DND-41 (cell line): ENCODE measurements at regions not wholly inside any gene's neighbourhood (a gene's known extent, or its start where the extent isn't known, plus 50 kb on each side); places are given as distances from the start of the nearest gene placed in this dataset.
"Not testable (repeated sequence)": the region's sequence is repeated elsewhere in the genome, so short reads cannot be mapped to it uniquely, and the experiment has no call there.

Experiments used
- ATAC-seq: fragments of 200-7000 bp; cut with Tn5 transposase; 3 replicates; pipeline ENCODE4 v1.9.1; 2021; ENCODE audit warnings: low read depth; ENCODE audit not compliant: insufficient read depth
- DNase-seq: peaks from one replicate; pipeline ENCODE4 v3.0.0-alpha.2; 2020
- H2AFZ ChIP-seq: 2 replicates; pipeline ENCODE4 v1.6.0; 2012; ENCODE audit warnings: low read depth, low read length
- H3K27ac ChIP-seq: 2 replicates; pipeline ENCODE4 v1.5.1; 2012; ENCODE audit warnings: low read length, inconsistent platforms
- H3K27me3 ChIP-seq: fragments of 200-600 bp; sonication (generic); 2 replicates; pipeline ENCODE4 v1.6.0; 2012; ENCODE audit warnings: low read length, mild to moderate bottlenecking, inconsistent platforms; ENCODE audit not compliant: insufficient read depth, poor library complexity
- H3K36me3 ChIP-seq: 2 replicates; pipeline ENCODE4 v1.5.1; 2012; ENCODE audit warnings: low read length, inconsistent platforms; ENCODE audit not compliant: insufficient read depth
- H3K4me1 ChIP-seq: 2 replicates; pipeline ENCODE4 v1.5.1; 2012; ENCODE audit warnings: mild to moderate bottlenecking, low read length; ENCODE audit not compliant: insufficient read depth
- H3K4me2 ChIP-seq: 2 replicates; pipeline ENCODE4 v1.6.0; 2012; ENCODE audit warnings: mild to moderate bottlenecking, moderate library complexity, low read length, inconsistent platforms; ENCODE audit not compliant: insufficient read depth
- H3K4me3 ChIP-seq, 2 experiments: fragments of 200-600 bp in 1 of 2; shearing (Covaris generic) in 1 of 2; 2 replicates each; pipeline ENCODE4 v1.5.1; 2012 to 2016; ENCODE audit warnings: inconsistent platforms in 2 of 2, low read length in 2 of 2, mild to moderate bottlenecking in 2 of 2, low read depth in 1 of 2, moderate library complexity in 1 of 2
- H3K79me2 ChIP-seq: 2 replicates; pipeline ENCODE4 v1.6.0; 2012; ENCODE audit warnings: low read length, inconsistent platforms; ENCODE audit not compliant: insufficient read depth
- H3K9ac ChIP-seq: 2 replicates; pipeline ENCODE4 v1.6.0; 2012; ENCODE audit warnings: low read depth, mild to moderate bottlenecking, inconsistent platforms, low read length, moderate library complexity
- H3K9me3 ChIP-seq: 2 replicates; pipeline ENCODE4 v1.5.1; 2012; ENCODE audit warnings: low read length, moderate library complexity, mild to moderate bottlenecking, inconsistent platforms; ENCODE audit not compliant: insufficient read depth, severe bottlenecking
- H4K20me1 ChIP-seq: 2 replicates; pipeline ENCODE4 v1.6.0; 2012; ENCODE audit warnings: low read length; ENCODE audit not compliant: insufficient read depth
- EZH2 ChIP-seq: IDR thresholded peaks from 3 replicates; pipeline ENCODE4 v1.6.1; 2012; ENCODE audit warnings: borderline replicate concordance, low read depth, mild to moderate bottlenecking, moderate library complexity, low read length, inconsistent platforms; ENCODE audit not compliant: severe bottlenecking
- TF ChIP-seq, protein P1 (sequence below): IDR thresholded peaks from 2 replicates; pipeline ENCODE4 v1.5.1; 2012; ENCODE audit warnings: borderline replicate concordance, low read length, moderate library complexity, mild to moderate bottlenecking; ENCODE audit not compliant: poor library complexity, severe bottlenecking; ENCODE audit errors: extremely low read depth

DNA sequence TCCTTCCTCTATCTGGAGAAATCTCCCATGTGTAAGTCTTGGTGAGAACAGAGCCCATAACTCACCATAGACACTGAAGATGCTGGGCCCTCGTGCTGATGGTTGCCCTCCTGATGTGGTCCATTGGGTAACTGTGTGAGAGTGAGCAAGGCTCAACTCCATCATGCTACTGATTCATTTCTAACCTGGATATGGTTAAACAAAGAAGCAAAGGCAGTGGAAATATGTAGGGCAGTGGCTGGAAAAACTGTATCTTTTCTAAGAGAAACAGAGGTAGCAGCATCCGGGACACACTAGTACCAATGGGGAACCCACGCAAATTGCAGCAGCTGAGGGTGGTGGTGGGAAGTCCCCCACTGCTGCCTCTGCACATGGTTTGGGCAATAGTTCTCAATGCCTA, 221.7 kb downstream of the KLF6 start:
- DNase-seq (no peak), ATAC-seq (no peak)
- H3K9me3 ChIP-seq: no peaks in the 10 kb centered on the region
- no peaks in the 10 kb centered on the region for H4K20me1 ChIP-seq
- no peak for TF ChIP-seq EZH2
- TF ChIP-seq, protein P1, sequence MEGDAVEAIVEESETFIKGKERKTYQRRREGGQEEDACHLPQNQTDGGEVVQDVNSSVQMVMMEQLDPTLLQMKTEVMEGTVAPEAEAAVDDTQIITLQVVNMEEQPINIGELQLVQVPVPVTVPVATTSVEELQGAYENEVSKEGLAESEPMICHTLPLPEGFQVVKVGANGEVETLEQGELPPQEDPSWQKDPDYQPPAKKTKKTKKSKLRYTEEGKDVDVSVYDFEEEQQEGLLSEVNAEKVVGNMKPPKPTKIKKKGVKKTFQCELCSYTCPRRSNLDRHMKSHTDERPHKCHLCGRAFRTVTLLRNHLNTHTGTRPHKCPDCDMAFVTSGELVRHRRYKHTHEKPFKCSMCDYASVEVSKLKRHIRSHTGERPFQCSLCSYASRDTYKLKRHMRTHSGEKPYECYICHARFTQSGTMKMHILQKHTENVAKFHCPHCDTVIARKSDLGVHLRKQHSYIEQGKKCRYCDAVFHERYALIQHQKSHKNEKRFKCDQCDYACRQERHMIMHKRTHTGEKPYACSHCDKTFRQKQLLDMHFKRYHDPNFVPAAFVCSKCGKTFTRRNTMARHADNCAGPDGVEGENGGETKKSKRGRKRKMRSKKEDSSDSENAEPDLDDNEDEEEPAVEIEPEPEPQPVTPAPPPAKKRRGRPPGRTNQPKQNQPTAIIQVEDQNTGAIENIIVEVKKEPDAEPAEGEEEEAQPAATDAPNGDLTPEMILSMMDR: no peak
- H3K36me3 ChIP-seq: no peaks in the 10 kb centered on the region
- no peak overlapping the region for H2AFZ ChIP-seq
- no peak overlapping the region for H3K4me2 ChIP-seq
- H3K9ac ChIP-seq: no peak overlapping the region
- H3K4me3 ChIP-seq: no peak overlapping the region
- H3K79me2 ChIP-seq: no peaks in the 10 kb centered on the region
- H3K4me1 ChIP-seq: peaks cover 19% of the 10 kb centered on the region
- no peaks in the 10 kb centered on the region for H3K27me3 ChIP-seq
- no peak overlapping the region for H3K27ac ChIP-seq

- not testable (repeated sequence) for H3K27ac ChIP-seq, H3K27me3 ChIP-seq, H4K20me1 ChIP-seq, H3K4me2 ChIP-seq, ATAC-seq, H3K36me3 ChIP-seq, H3K4me3 ChIP-seq, H3K4me1 ChIP-seq, H2AFZ ChIP-seq, DNase-seq, H3K9ac ChIP-seq, H3K9me3 ChIP-seq, H3K79me2 ChIP-seq
These were observed 224.4 kb downstream of the KLF6 start for GRCh38 chr10:3560628-3561027.

- no peak for TF ChIP-seq EZH2
- TF ChIP-seq, protein P1: no peak
- no peak overlapping the region for H3K9ac ChIP-seq
- no peaks in the 10 kb centered on the region for H4K20me1 ChIP-seq
- ATAC-seq (no peak), DNase-seq (no peak)
- H3K4me2 ChIP-seq: no peak overlapping the region
- H2AFZ ChIP-seq: no peak overlapping the region
- no peaks in the 10 kb centered on the region for H3K79me2 ChIP-seq
- H3K36me3 ChIP-seq: no peaks in the 10 kb centered on the region
- H3K27ac ChIP-seq: no peak overlapping the region
- no peaks in the 10 kb centered on the region for H3K27me3 ChIP-seq
- H3K9me3 ChIP-seq: no peaks in the 10 kb centered on the region
- H3K4me1 ChIP-seq: peaks cover 7% of the 10 kb centered on the region
- H3K4me3 ChIP-seq: no peak overlapping the region
These were observed 225.5 kb downstream of the KLF6 start for GRCh38 chr10:3559527-3559926.

GRCh38 chr10:3559011-3559410, 226.0 kb downstream of the KLF6 start:
- H3K4me2 ChIP-seq: no peak overlapping the region
- no peak overlapping the region for H3K9ac ChIP-seq
- H3K79me2 ChIP-seq: no peaks in the 10 kb centered on the region
- no peak overlapping the region for H2AFZ ChIP-seq
- no peaks in the 10 kb centered on the region for H3K9me3 ChIP-seq
- TF ChIP-seq, protein P1: no peak
- no peak for TF ChIP-seq EZH2
- DNase-seq: no peak
- H3K36me3 ChIP-seq: no peaks in the 10 kb centered on the region
- H3K27me3 ChIP-seq: no peaks in the 10 kb centered on the region
- H3K27ac ChIP-seq: no peak overlapping the region
- peaks cover 12% of the 10 kb centered on the region for H3K4me1 ChIP-seq
- no peak for ATAC-seq
- H3K4me3 ChIP-seq: no peak overlapping the region
- no peaks in the 10 kb centered on the region for H4K20me1 ChIP-seq

DNA sequence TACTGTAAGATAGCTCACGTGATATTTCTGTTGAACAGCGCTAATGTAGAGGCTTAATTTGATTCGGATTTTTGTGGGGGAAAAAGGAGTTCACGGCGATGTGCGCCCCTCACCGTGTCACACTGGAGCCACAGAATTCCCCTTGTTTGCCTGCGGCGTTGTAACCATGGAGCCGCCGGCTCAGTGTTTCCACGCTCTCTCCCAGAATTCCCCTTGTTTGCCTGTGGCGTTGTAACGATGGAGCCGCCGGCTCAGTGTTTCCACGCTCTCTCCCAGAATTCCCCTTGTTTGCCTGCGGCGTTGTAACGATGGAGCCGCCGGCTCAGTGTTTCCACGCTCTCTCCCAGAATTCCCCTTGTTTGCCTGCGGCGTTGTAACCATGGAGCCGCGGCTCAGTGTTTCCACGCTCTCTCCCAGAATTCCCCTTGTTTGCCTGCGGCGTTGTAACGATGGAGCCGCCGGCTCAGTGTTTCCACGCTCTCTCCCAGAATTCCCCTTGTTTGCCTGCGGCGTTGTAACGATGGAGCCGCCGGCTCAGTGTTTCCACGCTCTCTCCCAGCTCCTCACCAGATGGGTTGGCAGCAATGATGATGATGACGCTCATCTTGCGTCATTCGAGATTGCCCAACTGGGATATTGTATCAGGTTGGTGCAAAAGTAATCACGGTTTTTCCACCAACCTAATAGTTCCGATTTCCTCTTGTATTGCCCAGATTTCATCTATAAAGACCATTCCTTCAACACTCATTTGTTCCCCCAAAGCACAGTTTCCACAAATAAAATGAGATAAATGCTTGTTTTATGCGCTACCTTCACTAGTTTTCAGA, 228.6 kb downstream of the KLF6 start:
- H3K36me3 ChIP-seq, H3K79me2 ChIP-seq, ATAC-seq, H3K9ac ChIP-seq, H3K27ac ChIP-seq, H2AFZ ChIP-seq, H3K27me3 ChIP-seq, H3K4me2 ChIP-seq, H3K9me3 ChIP-seq, H3K4me3 ChIP-seq, H4K20me1 ChIP-seq, DNase-seq: not testable (repeated sequence)
- peaks cover 37% of the 10 kb centered on the region for H3K4me1 ChIP-seq
